Mesendoderm (in vitro differentiated cells): ENCODE measurements at regions not wholly inside any gene's neighbourhood (a gene's known extent, or its start where the extent isn't known, plus 50 kb on each side); places are given as distances from the start of the nearest gene placed in this dataset.
A peak's percentile ranks its signal among the peaks of the same experiment; 100 is the strongest.

ENCODE experiments used
- DNase-seq: peaks from one replicate; pipeline ENCODE4 v3.0.0; 2013
- H2AK5ac ChIP-seq: 2 replicates; pipeline ENCODE4 v1.6.1; 2013; ENCODE audit warnings: low read length, inconsistent platforms
- H2BK120ac ChIP-seq: 2 replicates; pipeline ENCODE4 v1.6.1; 2013; ENCODE audit warnings: low read depth, mild to moderate bottlenecking, low read length, moderate library complexity, mixed read lengths
- H2BK15ac ChIP-seq: replicated peaks from 2 replicates; pipeline ENCODE4 v1.6.1; 2013; ENCODE audit warnings: low read depth, mild to moderate bottlenecking, moderate library complexity
- H2BK5ac ChIP-seq: 2 replicates; pipeline ENCODE4 v1.6.1; 2013; ENCODE audit warnings: low read length, inconsistent platforms
- H3K18ac ChIP-seq: 2 replicates; pipeline ENCODE4 v1.6.1; 2013; ENCODE audit warnings: mild to moderate bottlenecking, low read length, mixed read lengths
- H3K23ac ChIP-seq: one replicate; pipeline ENCODE4 v1.6.1; 2013; ENCODE audit warnings: low read length
- H3K27ac ChIP-seq: 2 replicates; pipeline ENCODE4 v1.5.1; 2013; ENCODE audit warnings: low read depth, mild to moderate bottlenecking, inconsistent platforms, low read length, moderate library complexity
- H3K27me3 ChIP-seq: 2 replicates; pipeline ENCODE4 v1.6.1; 2013; ENCODE audit warnings: low read length, control low read depth, mild to moderate bottlenecking, inconsistent platforms; ENCODE audit not compliant: insufficient read depth, poor library complexity
- H3K36me3 ChIP-seq: 2 replicates; pipeline ENCODE4 v1.6.1; 2013; ENCODE audit warnings: low read length, inconsistent platforms; ENCODE audit not compliant: control insufficient read depth, insufficient read depth
- H3K4ac ChIP-seq: one replicate; pipeline ENCODE4 v1.6.1; 2013; ENCODE audit warnings: low read depth, mild to moderate bottlenecking, low read length, moderate library complexity
- H3K4me1 ChIP-seq: 2 replicates; pipeline ENCODE4 v1.6.1; 2013; ENCODE audit warnings: low read depth, low read length, inconsistent platforms; ENCODE audit not compliant: control insufficient read depth
- H3K4me2 ChIP-seq: 2 replicates; pipeline ENCODE4 v1.6.1; 2013; ENCODE audit warnings: low read length
- H3K4me3 ChIP-seq: 2 replicates; pipeline ENCODE4 v1.5.1; 2013; ENCODE audit warnings: mild to moderate bottlenecking, low read length
- H3K56ac ChIP-seq: one replicate; pipeline ENCODE4 v1.6.1; 2013; ENCODE audit warnings: low read length
- H3K79me1 ChIP-seq: 2 replicates; pipeline ENCODE4 v1.6.1; 2013; ENCODE audit warnings: low read length, inconsistent platforms
- H3K79me2 ChIP-seq: 2 replicates; pipeline ENCODE4 v1.6.1; 2013; ENCODE audit warnings: mild to moderate bottlenecking, low read length; ENCODE audit not compliant: control insufficient read depth, insufficient read depth
- H3K9ac ChIP-seq: 2 replicates; pipeline ENCODE4 v1.6.1; 2013; ENCODE audit warnings: low read length, inconsistent platforms
- H4K5ac ChIP-seq: one replicate; pipeline ENCODE4 v1.6.1; 2013; ENCODE audit warnings: low read length
- H4K8ac ChIP-seq: one replicate; pipeline ENCODE4 v1.6.1; 2013; ENCODE audit warnings: low read depth, mild to moderate bottlenecking, control low read depth, low read length, moderate library complexity
- WGBS: extraction: QIAGEN DNeasy Blood & Tissue Kit; methylation state at CpG from one replicate; pipeline ENCODE4 v1.1.7; 2013; ENCODE audit warnings: low lambda C conversion rate, missing lambda C conversion rate; ENCODE audit not compliant: insufficient coverage; ENCODE audit errors: extremely low coverage; 5-methylcytosine and 5-hydroxymethylcytosine counted together

DNA sequence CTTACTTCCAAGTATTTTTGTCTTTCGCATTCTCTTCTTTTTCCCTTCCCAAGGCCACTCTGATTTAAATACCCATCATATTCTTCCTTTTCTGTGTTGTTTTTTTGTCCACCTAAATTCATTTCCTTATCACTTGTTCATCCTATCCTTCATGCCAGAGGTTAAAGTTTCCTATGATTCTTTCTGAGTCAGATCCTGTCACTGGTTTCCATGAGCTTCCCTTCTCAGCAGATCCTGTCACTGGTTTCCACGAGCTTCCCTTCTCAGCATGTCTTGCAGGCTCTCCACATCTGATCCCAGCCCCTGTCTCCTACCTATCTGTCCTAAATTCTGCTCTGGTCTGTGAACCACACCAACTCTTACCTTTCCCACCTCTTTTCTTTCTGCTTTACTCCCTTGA, 311.8 kb upstream of the RGS6 start:
- Histone ChIP-seq H3K27ac (no peak overlapping the region), H3K18ac (no peak overlapping the region), H3K4me3 (no peak overlapping the region), H3K79me1 (no peaks in the 10 kb centered on the region), H2BK5ac (no peak overlapping the region), H4K5ac (no peak overlapping the region), H3K36me3 (no peaks in the 10 kb centered on the region), H3K4ac (no peak overlapping the region), H2AK5ac (no peak overlapping the region), H2BK15ac (no peak overlapping the region), H3K23ac (no peak overlapping the region), H3K79me2 (no peaks in the 10 kb centered on the region), H2BK120ac (no peak overlapping the region), H3K4me2 (no peak overlapping the region), H3K4me1 (peaks cover 3% of the 10 kb centered on the region), H3K27me3 (no peaks in the 10 kb centered on the region), H4K8ac (no peak overlapping the region), H3K9ac (no peak overlapping the region), H3K56ac (no peak overlapping the region)
- no peak for DNase-seq
- WGBS, result no CpG with 5 or more reads among the region's 2 CpGs

DNA sequence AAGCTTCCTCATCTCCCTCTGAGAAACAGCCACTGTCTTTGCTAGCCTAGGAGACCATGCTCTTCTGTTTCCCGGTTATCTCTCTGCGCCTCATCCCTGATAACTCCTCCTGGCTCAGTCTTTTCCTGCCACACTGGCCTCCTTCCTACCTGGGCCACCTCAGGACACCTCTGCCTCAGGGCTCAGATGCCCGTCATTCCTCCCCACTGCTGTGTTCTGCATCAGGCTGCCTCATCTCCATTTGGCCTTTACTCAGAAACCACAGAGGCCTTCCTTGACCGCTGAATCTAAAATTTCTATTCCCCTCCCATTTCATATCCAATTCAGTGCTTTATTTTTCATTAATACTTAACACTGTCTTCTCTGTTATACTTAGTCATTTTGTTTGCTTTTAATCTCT, 311.0 kb upstream of the RGS6 start:
- no peak overlapping the region for H3K23ac ChIP-seq
- no peaks in the 10 kb centered on the region for H3K79me2 ChIP-seq
- no peak overlapping the region for H3K4me3 ChIP-seq
- no peak overlapping the region for H3K18ac ChIP-seq
- no peak overlapping the region for H2AK5ac ChIP-seq
- no peak overlapping the region for H3K56ac ChIP-seq
- H3K4me2 ChIP-seq, result no peak overlapping the region
- no CpG with 5 or more reads among the region's 4 CpGs for WGBS
- H2BK15ac ChIP-seq, result no peak overlapping the region
- H3K79me1 ChIP-seq, result no peaks in the 10 kb centered on the region
- no peak overlapping the region for H2BK120ac ChIP-seq
- no peak overlapping the region for H4K8ac ChIP-seq
- H3K9ac ChIP-seq, result no peak overlapping the region
- no peaks in the 10 kb centered on the region for H3K36me3 ChIP-seq
- peaks cover 3% of the 10 kb centered on the region for H3K4me1 ChIP-seq
- no peak overlapping the region for H2BK5ac ChIP-seq
- peak; percentile 74 for DNase-seq
- no peak overlapping the region for H3K27ac ChIP-seq
- H3K27me3 ChIP-seq, result no peaks in the 10 kb centered on the region
- no peak overlapping the region for H4K5ac ChIP-seq
- no peak overlapping the region for H3K4ac ChIP-seq

DNA sequence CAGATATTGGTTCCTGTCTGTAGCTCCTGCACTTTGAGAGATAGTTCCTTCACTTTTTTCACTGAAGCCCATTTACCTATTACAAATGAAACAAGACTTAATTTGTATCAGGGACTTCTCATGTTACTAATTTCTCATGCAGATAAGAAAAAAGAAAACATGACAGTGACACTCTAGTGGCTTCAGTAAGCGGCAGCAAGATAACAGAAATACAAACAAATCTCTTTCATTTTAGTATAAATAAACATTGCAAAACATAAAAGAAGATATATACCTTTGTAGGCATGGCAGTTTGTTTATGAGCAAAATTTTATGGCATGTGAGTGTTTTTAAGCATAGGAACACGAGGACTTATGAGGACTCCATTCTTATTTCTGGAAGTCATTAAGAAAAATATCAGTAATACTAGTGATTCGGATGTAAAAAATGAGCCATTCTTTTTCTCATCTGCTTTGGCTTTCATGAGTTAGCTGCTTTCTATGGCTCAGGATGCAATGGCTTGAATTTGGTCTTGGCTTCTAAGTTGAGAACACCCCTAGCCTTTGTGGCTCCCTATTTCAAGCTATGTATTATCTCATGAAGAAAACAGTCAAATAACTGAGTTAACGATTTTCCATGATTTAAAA, 310.1 kb upstream of the RGS6 start:
- H3K4me2 ChIP-seq, result no peak overlapping the region
- H2AK5ac ChIP-seq, result no peak overlapping the region
- no peak overlapping the region for H2BK120ac ChIP-seq
- no peak overlapping the region for H3K56ac ChIP-seq
- H3K4ac ChIP-seq, result no peak overlapping the region
- DNase-seq, result no peak
- no peak overlapping the region for H4K8ac ChIP-seq
- no peak overlapping the region for H3K9ac ChIP-seq
- H3K79me2 ChIP-seq, result no peaks in the 10 kb centered on the region
- H3K18ac ChIP-seq, result no peak overlapping the region
- H4K5ac ChIP-seq, result no peak overlapping the region
- H3K4me1 ChIP-seq, result peaks cover 3% of the 10 kb centered on the region
- no peak overlapping the region for H2BK5ac ChIP-seq
- H3K27me3 ChIP-seq, result no peaks in the 10 kb centered on the region
- H3K23ac ChIP-seq, result no peak overlapping the region
- H3K4me3 ChIP-seq, result no peak overlapping the region
- no peaks in the 10 kb centered on the region for H3K36me3 ChIP-seq
- H3K79me1 ChIP-seq, result no peaks in the 10 kb centered on the region
- no peak overlapping the region for H3K27ac ChIP-seq
- no peak overlapping the region for H2BK15ac ChIP-seq
- WGBS, result no CpG with 5 or more reads among the region's 4 CpGs

DNA sequence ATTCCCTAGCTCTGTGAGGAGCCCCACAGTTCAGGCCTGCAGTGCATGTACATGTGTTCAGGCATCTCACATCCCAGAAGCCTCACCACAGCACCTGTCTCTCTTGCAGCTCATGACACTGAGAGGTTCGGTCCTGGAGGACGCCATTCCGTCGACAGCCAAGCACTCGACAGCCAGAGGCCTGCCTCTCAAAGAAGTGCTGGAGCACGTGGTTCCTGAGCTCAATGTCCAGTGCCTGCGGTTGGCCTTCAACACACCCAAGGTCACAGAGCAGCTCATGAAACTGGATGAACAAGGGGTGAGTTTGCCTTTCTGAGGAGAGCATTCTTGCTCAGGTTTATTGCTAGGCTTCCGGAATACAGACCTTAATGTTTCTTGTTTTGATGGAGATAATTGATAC, 308.3 kb upstream of the RGS6 start:
- H4K8ac ChIP-seq, result no peak overlapping the region
- no peaks in the 10 kb centered on the region for H3K79me1 ChIP-seq
- H4K5ac ChIP-seq, result no peak overlapping the region
- H2AK5ac ChIP-seq, result no peak overlapping the region
- H3K27me3 ChIP-seq, result no peaks in the 10 kb centered on the region
- no peak overlapping the region for H2BK120ac ChIP-seq
- no peak overlapping the region for H3K56ac ChIP-seq
- DNase-seq, result no peak
- H3K79me2 ChIP-seq, result no peaks in the 10 kb centered on the region
- no peak overlapping the region for H3K4ac ChIP-seq
- H3K4me3 ChIP-seq, result no peak overlapping the region
- H3K4me2 ChIP-seq, result no peak overlapping the region
- H3K23ac ChIP-seq, result no peak overlapping the region
- WGBS, result no CpG with 5 or more reads among the region's 8 CpGs
- no peak overlapping the region for H3K18ac ChIP-seq
- H2BK15ac ChIP-seq, result no peak overlapping the region
- H3K9ac ChIP-seq, result no peak overlapping the region
- no peaks in the 10 kb centered on the region for H3K36me3 ChIP-seq
- peaks cover 3% of the 10 kb centered on the region for H3K4me1 ChIP-seq
- no peak overlapping the region for H2BK5ac ChIP-seq
- no peak overlapping the region for H3K27ac ChIP-seq

DNA sequence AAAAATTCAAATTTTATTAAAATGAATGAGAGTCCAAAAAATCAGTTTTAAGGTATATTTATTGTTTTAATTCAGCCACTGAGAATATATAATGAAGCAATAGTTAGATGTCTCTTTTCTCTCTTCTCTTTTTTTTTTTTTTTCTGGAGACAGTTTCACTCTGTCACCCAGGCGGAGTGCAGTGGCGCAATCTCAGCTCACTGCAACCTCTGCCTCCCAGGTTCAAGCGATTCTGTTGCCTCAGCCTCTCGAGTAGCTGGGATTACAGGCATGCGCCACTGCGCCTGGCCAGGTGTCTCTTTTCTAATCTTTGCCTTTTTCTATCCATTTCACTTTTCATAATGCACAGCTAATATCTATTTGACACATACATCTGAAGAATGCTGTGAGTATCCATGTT, 307.1 kb upstream of the RGS6 start:
- Histone ChIP-seq H3K27ac (no peak overlapping the region), H3K27me3 (no peaks in the 10 kb centered on the region), H4K5ac (no peak overlapping the region), H3K79me1 (no peaks in the 10 kb centered on the region), H3K56ac (no peak overlapping the region), H2AK5ac (no peak overlapping the region), H3K79me2 (no peaks in the 10 kb centered on the region), H4K8ac (no peak overlapping the region), H2BK15ac (no peak overlapping the region), H2BK120ac (no peak overlapping the region), H3K23ac (no peak overlapping the region), H3K36me3 (no peaks in the 10 kb centered on the region), H2BK5ac (no peak overlapping the region), H3K18ac (no peak overlapping the region), H3K4me2 (no peak overlapping the region), H3K9ac (no peak overlapping the region), H3K4me3 (no peak overlapping the region), H3K4ac (no peak overlapping the region), H3K4me1 (peaks cover 3% of the 10 kb centered on the region)
- DNase-seq, result no peak
- WGBS, result no CpG with 5 or more reads among the region's 6 CpGs
